H1 (cell line): ENCODE measurements at regions not wholly inside any gene's neighbourhood (a gene's known extent, or its start where the extent isn't known, plus 50 kb on each side); places are given as distances from the start of the nearest gene placed in this dataset.

Source experiments
- CTCF ChIA-PET: fragments of 300-600 bp; sonication (Branson Sonifier 250); formaldehyde crosslinking; loops from one replicate; lab custom pipeline; 2021; ENCODE audit not compliant: partially characterized antibody; lab: Charles Lee
- POLR2A ChIA-PET: fragments of 300-600 bp; sonication (Branson Sonifier 250); formaldehyde crosslinking; loops from one replicate; lab custom pipeline; 2021; ENCODE audit warnings: inconsistent platforms; ENCODE audit not compliant: partially characterized antibody; lab: Charles Lee
- DNase-seq, 2 experiments: peaks; one replicate each; pipeline versions ENCODE4 v3.0.0 to v3.0.0-alpha.2; 2010 to 2022; ENCODE audit warnings: low spot score in 2 of 2, low read depth in 1 of 2, mixed read lengths in 1 of 2
- FAIRE-seq: peaks from 2 replicates; lab custom pipeline; 2011; peaks lifted over from hg19 to GRCh38; lab: Jason Lieb, UNC
- H2AFZ ChIP-seq: 2 replicates; pipeline ENCODE4 v1.8.1; 2012; ENCODE audit warnings: low read length, inconsistent platforms
- H2AK5ac ChIP-seq: 2 replicates; pipeline ENCODE4 v1.6.1; 2013; ENCODE audit warnings: low read depth, low read length
- H2BK120ac ChIP-seq: replicated peaks from 2 replicates; pipeline ENCODE3; 2013; ENCODE audit warnings: low read depth, low read length, inconsistent platforms
- H2BK12ac ChIP-seq: 2 replicates; pipeline ENCODE4 v1.6.1; 2013; ENCODE audit warnings: low read depth, low read length
- H2BK15ac ChIP-seq: 2 replicates; pipeline ENCODE4 v1.6.1; 2013; ENCODE audit warnings: low read length
- H2BK20ac ChIP-seq: 2 replicates; pipeline ENCODE4 v1.6.1; 2013; ENCODE audit warnings: low read length
- H2BK5ac ChIP-seq: 2 replicates; pipeline ENCODE4 v1.6.1; 2013; ENCODE audit warnings: low read depth, low read length
- H3K14ac ChIP-seq: 2 replicates; pipeline ENCODE4 v1.6.1; 2013; ENCODE audit warnings: inconsistent platforms; ENCODE audit not compliant: insufficient read length
- H3K18ac ChIP-seq: 2 replicates; pipeline ENCODE4 v1.6.1; 2013; ENCODE audit warnings: low read length; ENCODE audit errors: extremely low read depth
- H3K23ac ChIP-seq: 2 replicates; pipeline ENCODE4 v1.6.1; 2013; ENCODE audit warnings: inconsistent platforms; ENCODE audit not compliant: insufficient read length
- H3K23me2 ChIP-seq: 2 replicates; pipeline ENCODE4 v1.6.1; 2013; ENCODE audit warnings: low read depth, low read length
- H3K27ac ChIP-seq: 2 replicates; pipeline ENCODE4 v1.6.1; 2011; ENCODE audit warnings: low read depth, low read length, inconsistent platforms
- H3K27me3 ChIP-seq, 4 experiments: replicated peaks in 1 of 4; 1 replicate in 1 of 4; 2 replicates in 3 of 4; pipeline versions ENCODE4 v1.6.1 to v1.8.1; 2011 to 2013; ENCODE audit warnings: low read length in 3 of 4, mild to moderate bottlenecking in 3 of 4, inconsistent platforms in 2 of 4, mixed read lengths in 2 of 4, moderate library complexity in 1 of 4; ENCODE audit not compliant: control insufficient read depth in 3 of 4, insufficient read depth in 3 of 4; ENCODE audit errors: extremely low read depth in 1 of 4
- H3K36me3 ChIP-seq, 4 experiments: 2 replicates each; pipeline versions ENCODE4 v1.6.1 to v1.8.1; 2011 to 2013; ENCODE audit warnings: mild to moderate bottlenecking in 4 of 4, low read length in 3 of 4, moderate library complexity in 2 of 4, control low read depth in 1 of 4, inconsistent platforms in 1 of 4; ENCODE audit not compliant: insufficient read depth in 4 of 4, control insufficient read depth in 2 of 4
- H3K4ac ChIP-seq: replicated peaks from 2 replicates; pipeline ENCODE3; 2013; ENCODE audit warnings: low read length, low read depth, mixed read lengths, inconsistent platforms; ENCODE audit not compliant: insufficient read length
- H3K4me1 ChIP-seq, 4 experiments: replicated peaks in 1 of 4; 1 replicate in 1 of 4; 2 replicates in 3 of 4; pipeline versions ENCODE4 v1.6.1 to v1.8.1; 2011 to 2013; ENCODE audit warnings: low read length in 3 of 4, inconsistent platforms in 2 of 4, mixed read lengths in 1 of 4; ENCODE audit not compliant: insufficient read depth in 4 of 4, control insufficient read depth in 3 of 4
- H3K4me2 ChIP-seq, 2 experiments: 2 replicates each; pipeline versions ENCODE4 v1.6.1 to v1.8.1; 2011 to 2013; ENCODE audit warnings: low read depth in 2 of 2, low read length in 2 of 2, control low read depth in 1 of 2, inconsistent platforms in 1 of 2, mild to moderate bottlenecking in 1 of 2; ENCODE audit not compliant: insufficient read depth in 1 of 2
- H3K4me3 ChIP-seq, 4 experiments: fragments of 200-600, 300-600 bp in 1 of 4; sonication (generic), shearing (Covaris generic), sonication (Bioruptor Twin) in 1 of 4; 2 replicates each; pipeline versions ENCODE4 v1.5.1 to v1.8.1; 2011 to 2016; ENCODE audit warnings: low read length in 4 of 4, low read depth in 3 of 4, control low read depth in 2 of 4, inconsistent platforms in 2 of 4, mild to moderate bottlenecking in 2 of 4, mixed read lengths in 1 of 4, moderate library complexity in 1 of 4; ENCODE audit not compliant: insufficient read depth in 2 of 4; ENCODE audit errors: extremely low read depth in 1 of 4
- H3K56ac ChIP-seq: replicated peaks from 2 replicates; pipeline ENCODE3; 2013; ENCODE audit warnings: low read depth, mild to moderate bottlenecking, mixed read lengths, low read length, inconsistent platforms; ENCODE audit not compliant: insufficient read length
- H3K79me1 ChIP-seq: 2 replicates; pipeline ENCODE4 v1.6.1; 2013; ENCODE audit warnings: low read depth, low read length, control low read depth
- H3K79me2 ChIP-seq, 2 experiments: 2 replicates each; pipeline versions ENCODE4 v1.6.1 to v1.8.1; 2012 to 2013; ENCODE audit warnings: low read length in 2 of 2, mild to moderate bottlenecking in 2 of 2, inconsistent platforms in 1 of 2; ENCODE audit not compliant: insufficient read depth in 2 of 2, control insufficient read depth in 1 of 2
- H3K9ac ChIP-seq, 4 experiments: replicated peaks in 1 of 4; 1 replicate in 1 of 4; 2 replicates in 3 of 4; pipeline versions ENCODE4 v1.6.1 to v1.8.1; 2011 to 2013; ENCODE audit warnings: low read depth in 3 of 4, low read length in 3 of 4, control low read depth in 2 of 4, mild to moderate bottlenecking in 2 of 4, moderate library complexity in 2 of 4, inconsistent platforms in 1 of 4; ENCODE audit errors: extremely low read depth in 1 of 4
- H3K9me3 ChIP-seq, 2 experiments: 2 replicates each; pipeline versions ENCODE4 v1.6.1 to v1.8.1; 2012 to 2013; ENCODE audit warnings: mild to moderate bottlenecking in 2 of 2, moderate library complexity in 2 of 2, control low read depth in 1 of 2, inconsistent platforms in 1 of 2, low read depth in 1 of 2, low read length in 1 of 2, mixed read lengths in 1 of 2; ENCODE audit not compliant: insufficient read depth in 2 of 2
- H4K20me1 ChIP-seq, 2 experiments: replicated peaks in 1 of 2; 2 replicates each; pipeline versions ENCODE3 to v1.8.1; 2011 to 2013; ENCODE audit warnings: inconsistent platforms in 2 of 2, low read length in 2 of 2, mild to moderate bottlenecking in 1 of 2; ENCODE audit not compliant: insufficient read depth in 2 of 2, control insufficient read depth in 1 of 2
- H4K5ac ChIP-seq: 2 replicates; pipeline ENCODE4 v1.6.1; 2013; ENCODE audit warnings: low read length, low read depth, mixed read lengths, inconsistent platforms; ENCODE audit not compliant: insufficient read length
- H4K8ac ChIP-seq: 2 replicates; pipeline ENCODE4 v1.8.0; 2013; ENCODE audit warnings: mild to moderate bottlenecking, moderate library complexity, low read length, inconsistent platforms; ENCODE audit not compliant: insufficient read depth; ENCODE audit errors: extremely low read depth
- H4K91ac ChIP-seq: replicated peaks from 2 replicates; pipeline ENCODE3; 2013; ENCODE audit warnings: low read length, mixed read lengths, inconsistent platforms; ENCODE audit not compliant: insufficient read length
- ATF2 ChIP-seq: IDR thresholded peaks from 2 replicates; pipeline ENCODE4 v1.6.1; 2012; ENCODE audit warnings: low read length, inconsistent platforms
- GTF2F1 ChIP-seq: IDR thresholded peaks from 2 replicates; pipeline ENCODE4 v1.6.1; 2012; ENCODE audit warnings: low read depth, low read length, improper control_type of control experiment, borderline replicate concordance
- YY1 ChIP-seq: IDR thresholded peaks from 2 replicates; pipeline ENCODE4 v1.6.1; 2011; ENCODE audit warnings: low read depth, mild to moderate bottlenecking, low read length
- WGBS, 2 experiments: shearing (Covaris generic) in 1 of 2; methylation state at CpG; one replicate each; pipeline versions ENCODE4 v1.1.6 to v1.1.7; 2013 to 2015; ENCODE audit warnings: low lambda C conversion rate in 2 of 2, mixed read lengths in 2 of 2, inconsistent platforms in 1 of 2, low coverage in 1 of 2, missing lambda C conversion rate in 1 of 2; ENCODE audit not compliant: insufficient replicate concordance in 2 of 2, insufficient coverage in 1 of 2, insufficient read length in 1 of 2; ENCODE audit errors: extremely low coverage in 1 of 2, missing lambda C conversion rate in 1 of 2; 5-methylcytosine and 5-hydroxymethylcytosine counted together

DNA sequence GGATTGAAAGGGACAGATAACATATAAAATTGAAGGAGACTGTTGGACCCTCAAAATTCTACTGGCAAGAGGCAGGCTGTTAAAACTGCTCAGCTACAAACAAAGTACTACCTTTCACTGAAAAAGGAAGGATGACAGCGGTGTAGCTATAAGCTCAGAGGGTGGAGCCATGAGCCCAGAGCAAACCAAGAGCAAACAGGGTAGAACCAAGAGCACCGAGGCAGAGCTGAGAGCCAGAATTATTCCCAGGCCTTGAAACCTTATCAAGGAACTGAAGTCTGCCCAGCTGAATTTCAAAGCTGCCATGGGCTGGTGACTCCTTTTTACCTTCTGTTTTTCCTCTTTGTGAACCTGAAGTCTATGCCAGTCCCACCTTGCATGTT is 74.7 kb upstream of the SLC4A11 start:
- Histone ChIP-seq H2BK12ac (no peak overlapping the region), H3K14ac (no peak overlapping the region), H2BK20ac (no peak overlapping the region), H3K4me1 (no peaks in the 10 kb centered on the region; a peak in 1 of 7 replicates), H2BK5ac (no peak overlapping the region), H3K23me2 (no peaks in the 10 kb centered on the region), H2AFZ (no peak overlapping the region), H3K4me3 (no peak overlapping the region), H4K8ac (no peak overlapping the region)
- TF ChIP-seq YY1 (no peak), ATF2 (no peak), GTF2F1 (no peak)
- TF ChIP-seq, all 59 proteins: peak for 0
- H3K23ac ChIP-seq, result no peak overlapping the region
- H3K36me3 ChIP-seq, result no peaks in the 10 kb centered on the region
- no peaks in the 10 kb centered on the region for H3K27me3 ChIP-seq
- no peak overlapping the region for H4K5ac ChIP-seq
- DNase-seq (no peak), FAIRE-seq (no peak)
- no peak overlapping the region for H3K18ac ChIP-seq
- ChIA-PET CTCF (interaction anchor here (0.6 to 5.0 kb wide), 8 partner anchors 8 to 260 kb away, joined by 3 to 51 read pairs (median 4); no protein-coding TSS in a partner anchor), POLR2A (no interaction called here)
- H3K9me3 ChIP-seq, result no peaks in the 10 kb centered on the region
- no peak overlapping the region for H3K9ac ChIP-seq
- H2BK120ac ChIP-seq, result no peak overlapping the region
- no peaks in the 10 kb centered on the region for H4K20me1 ChIP-seq
- no peak overlapping the region for H3K27ac ChIP-seq
- no peak overlapping the region for H3K56ac ChIP-seq
- H2BK15ac ChIP-seq, result no peak overlapping the region
- no peaks in the 10 kb centered on the region for H3K79me2 ChIP-seq
- 89% methylated on average over 2 of the region's 2 CpGs; no CpG with 5 or more reads in 1 of the 2 experiments for WGBS, 2 experiments
- H3K4me2 ChIP-seq, result no peak overlapping the region
- H3K79me1 ChIP-seq, result no peaks in the 10 kb centered on the region
- no peak overlapping the region for H3K4ac ChIP-seq
- H2AK5ac ChIP-seq, result no peak overlapping the region
- no peak overlapping the region for H4K91ac ChIP-seq
